ENCODE measurements at regions not wholly inside any gene's neighbourhood (a gene's known extent, or its start where the extent isn't known, plus 50 kb on each side); places are given as distances from the start of the nearest gene placed in this dataset.
"Not testable (repeated sequence)": the region's sequence is repeated elsewhere in the genome, so short reads cannot be mapped to it uniquely, and the experiment has no call there.

DNA sequence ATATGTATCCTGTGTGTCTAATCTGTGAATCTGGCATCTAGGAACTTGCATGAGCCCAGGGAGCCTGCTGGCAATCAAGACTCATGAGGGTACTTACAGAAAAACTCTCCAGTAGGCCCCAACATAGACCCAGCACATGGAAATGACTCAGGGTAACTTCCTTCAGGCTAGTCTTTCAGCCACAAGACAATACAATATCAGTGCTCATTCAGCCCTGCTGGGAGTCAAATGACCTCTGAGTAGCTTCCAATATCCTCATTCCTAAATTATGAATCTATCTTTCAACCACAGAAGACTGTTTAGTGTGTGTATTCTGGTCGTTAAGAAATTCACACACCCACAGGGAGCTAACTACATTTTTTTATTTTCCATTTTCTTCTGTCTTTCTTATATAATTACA, 1273.0 kb downstream of the EFNA5 start:
- TF ChIP-seq, protein P1, sequence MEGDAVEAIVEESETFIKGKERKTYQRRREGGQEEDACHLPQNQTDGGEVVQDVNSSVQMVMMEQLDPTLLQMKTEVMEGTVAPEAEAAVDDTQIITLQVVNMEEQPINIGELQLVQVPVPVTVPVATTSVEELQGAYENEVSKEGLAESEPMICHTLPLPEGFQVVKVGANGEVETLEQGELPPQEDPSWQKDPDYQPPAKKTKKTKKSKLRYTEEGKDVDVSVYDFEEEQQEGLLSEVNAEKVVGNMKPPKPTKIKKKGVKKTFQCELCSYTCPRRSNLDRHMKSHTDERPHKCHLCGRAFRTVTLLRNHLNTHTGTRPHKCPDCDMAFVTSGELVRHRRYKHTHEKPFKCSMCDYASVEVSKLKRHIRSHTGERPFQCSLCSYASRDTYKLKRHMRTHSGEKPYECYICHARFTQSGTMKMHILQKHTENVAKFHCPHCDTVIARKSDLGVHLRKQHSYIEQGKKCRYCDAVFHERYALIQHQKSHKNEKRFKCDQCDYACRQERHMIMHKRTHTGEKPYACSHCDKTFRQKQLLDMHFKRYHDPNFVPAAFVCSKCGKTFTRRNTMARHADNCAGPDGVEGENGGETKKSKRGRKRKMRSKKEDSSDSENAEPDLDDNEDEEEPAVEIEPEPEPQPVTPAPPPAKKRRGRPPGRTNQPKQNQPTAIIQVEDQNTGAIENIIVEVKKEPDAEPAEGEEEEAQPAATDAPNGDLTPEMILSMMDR (IDR thresholded peaks at IDR 0.05; ENCODE audit: low read length): no peak
- TF ChIP-seq EZH2 (IDR thresholded peaks at IDR 0.05; ENCODE audit: borderline replicate concordance, low read length): no peak
- no peak overlapping the region for H3K4me2 ChIP-seq (ENCODE audit: low read length)
- no peak overlapping the region for H2AFZ ChIP-seq (ENCODE audit: low read length)
- no peaks in the 10 kb centered on the region for H3K4me1 ChIP-seq (ENCODE audit: insufficient read depth, low read length, severe bottlenecking)
- H3K9me2 ChIP-seq (ENCODE audit: low read depth, low read length): no peaks in the 10 kb centered on the region
- H3K79me2 ChIP-seq (ENCODE audit: insufficient read depth, low read length): no peaks in the 10 kb centered on the region
- H3F3A ChIP-seq (ENCODE audit: insufficient read depth, low read length): no peaks in the 10 kb centered on the region
- H4K20me1 ChIP-seq (ENCODE audit: insufficient read depth, low read length): no peaks in the 10 kb centered on the region
- H3K27ac ChIP-seq (ENCODE audit: low read depth, low read length, poor library complexity, severe bottlenecking): no peak overlapping the region
- H3K27me3 ChIP-seq (ENCODE audit: insufficient read depth, low read length): no peaks in the 10 kb centered on the region
- no peak overlapping the region for H3K9ac ChIP-seq (ENCODE audit: low read length)
- H3K36me3 ChIP-seq (ENCODE audit: insufficient read depth, low read length): no peaks in the 10 kb centered on the region
- no peak overlapping the region for H3K4me3 ChIP-seq (ENCODE audit: low read depth, low read length, poor library complexity, severe bottlenecking)
- H3K9me3 ChIP-seq (ENCODE audit: low read length): no peaks in the 10 kb centered on the region

DNA sequence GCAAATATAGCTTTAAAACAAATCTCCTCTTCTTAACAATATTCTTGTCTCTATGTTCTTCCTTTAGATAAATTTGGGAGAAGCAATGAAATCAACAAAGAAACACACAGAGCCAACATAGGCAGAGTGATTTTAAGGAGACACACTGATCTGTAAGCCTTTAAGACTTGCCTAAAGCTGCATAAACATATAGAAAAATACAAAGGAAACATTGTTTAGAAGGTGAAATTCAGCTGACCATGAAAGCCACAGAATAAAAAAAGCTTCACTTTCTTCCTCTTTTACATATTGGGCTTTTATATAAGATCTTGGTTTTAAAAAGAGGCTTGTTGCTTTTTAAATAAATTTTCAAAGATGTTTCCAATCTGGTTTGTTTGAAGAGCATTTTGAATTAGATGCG, 1277.5 kb downstream of the EFNA5 start:
- TF ChIP-seq, protein P1 (IDR thresholded peaks at IDR 0.05; ENCODE audit: low read length): no peak
- no peak for TF ChIP-seq EZH2 (IDR thresholded peaks at IDR 0.05; ENCODE audit: borderline replicate concordance, low read length)
- Histone ChIP-seq H3K9me2 (ENCODE audit: low read depth, low read length) (no peaks in the 10 kb centered on the region), H3K9ac (ENCODE audit: low read length) (no peak overlapping the region), H3K36me3 (ENCODE audit: insufficient read depth, low read length) (no peaks in the 10 kb centered on the region), H3K27me3 (ENCODE audit: insufficient read depth, low read length) (no peaks in the 10 kb centered on the region), H3K9me3 (ENCODE audit: low read length) (no peaks in the 10 kb centered on the region), H3K27ac (ENCODE audit: low read depth, low read length, poor library complexity, severe bottlenecking) (no peak overlapping the region), H3K4me1 (ENCODE audit: insufficient read depth, low read length, severe bottlenecking) (no peaks in the 10 kb centered on the region), H3K4me2 (ENCODE audit: low read length) (no peak overlapping the region), H3F3A (ENCODE audit: insufficient read depth, low read length) (no peaks in the 10 kb centered on the region), H2AFZ (ENCODE audit: low read length) (no peak overlapping the region), H3K4me3 (ENCODE audit: low read depth, low read length, poor library complexity, severe bottlenecking) (no peak overlapping the region), H4K20me1 (ENCODE audit: insufficient read depth, low read length) (no peaks in the 10 kb centered on the region), H3K79me2 (ENCODE audit: insufficient read depth, low read length) (no peaks in the 10 kb centered on the region)

DNA sequence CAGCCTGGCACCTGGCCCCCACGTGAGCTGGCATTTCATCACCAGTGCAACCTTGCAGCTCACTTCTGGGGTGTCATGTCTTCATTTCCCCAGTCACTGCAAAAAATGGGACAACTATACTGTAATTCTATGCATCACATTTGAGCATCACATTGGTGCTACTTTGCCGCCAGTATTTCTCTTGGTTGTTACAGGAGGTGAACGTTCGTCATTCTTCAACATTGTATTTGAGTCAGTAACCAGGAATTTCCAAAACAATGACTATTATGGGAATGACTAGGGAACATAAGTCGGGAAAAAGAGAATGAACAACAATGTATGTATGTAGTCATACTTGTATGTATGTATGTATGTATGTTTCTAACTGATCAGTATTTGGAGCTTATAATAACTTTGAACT, 1278.0 kb downstream of the EFNA5 start:
- Histone ChIP-seq H3K9me2 (ENCODE audit: low read depth, low read length) (no peaks in the 10 kb centered on the region), H3K36me3 (ENCODE audit: insufficient read depth, low read length) (no peaks in the 10 kb centered on the region), H3K27me3 (ENCODE audit: insufficient read depth, low read length) (no peaks in the 10 kb centered on the region), H3K9ac (ENCODE audit: low read length) (no peak overlapping the region), H3K4me3 (ENCODE audit: low read depth, low read length, poor library complexity, severe bottlenecking) (no peak overlapping the region), H3K79me2 (ENCODE audit: insufficient read depth, low read length) (no peaks in the 10 kb centered on the region), H3F3A (ENCODE audit: insufficient read depth, low read length) (no peaks in the 10 kb centered on the region), H3K4me2 (ENCODE audit: low read length) (no peak overlapping the region), H4K20me1 (ENCODE audit: insufficient read depth, low read length) (no peaks in the 10 kb centered on the region), H3K4me1 (ENCODE audit: insufficient read depth, low read length, severe bottlenecking) (no peaks in the 10 kb centered on the region), H3K27ac (ENCODE audit: low read depth, low read length, poor library complexity, severe bottlenecking) (no peak overlapping the region), H2AFZ (ENCODE audit: low read length) (no peak overlapping the region), H3K9me3 (ENCODE audit: low read length) (no peaks in the 10 kb centered on the region)
- TF ChIP-seq, protein P1 (IDR thresholded peaks at IDR 0.05; ENCODE audit: low read length): no peak
- no peak for TF ChIP-seq EZH2 (IDR thresholded peaks at IDR 0.05; ENCODE audit: borderline replicate concordance, low read length)

DNA sequence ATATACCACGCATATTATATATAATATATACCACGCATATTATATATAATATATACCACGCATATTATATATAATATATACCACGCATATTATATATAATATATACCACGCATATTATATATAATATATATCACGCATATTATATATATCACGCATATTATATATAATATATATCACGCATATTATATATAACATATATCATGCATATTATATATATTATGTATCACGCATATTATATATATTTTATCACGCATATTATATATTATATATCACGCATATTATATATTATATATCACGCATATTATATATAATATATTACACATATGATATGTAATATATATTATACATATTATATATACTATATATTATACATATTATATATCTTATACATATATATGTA, 1283.0 kb downstream of the EFNA5 start:
- H3K4me2 ChIP-seq (ENCODE audit: low read length); H3K36me3 ChIP-seq (ENCODE audit: insufficient read depth, low read length); H2AFZ ChIP-seq (ENCODE audit: low read length); H3K4me3 ChIP-seq (ENCODE audit: low read depth, low read length, poor library complexity, severe bottlenecking); H3K9me3 ChIP-seq (ENCODE audit: low read length); H3K9ac ChIP-seq (ENCODE audit: low read length); H3K4me1 ChIP-seq (ENCODE audit: insufficient read depth, low read length, severe bottlenecking); H3K27ac ChIP-seq (ENCODE audit: low read depth, low read length, poor library complexity, severe bottlenecking); H3F3A ChIP-seq (ENCODE audit: insufficient read depth, low read length); H4K20me1 ChIP-seq (ENCODE audit: insufficient read depth, low read length); H3K27me3 ChIP-seq (ENCODE audit: insufficient read depth, low read length); H3K9me2 ChIP-seq (ENCODE audit: low read depth, low read length); H3K79me2 ChIP-seq (ENCODE audit: insufficient read depth, low read length): not testable (repeated sequence)
